ENCODE measurements at regions not wholly inside any gene's neighbourhood (a gene's known extent, or its start where the extent isn't known, plus 50 kb on each side); places are given as distances from the start of the nearest gene placed in this dataset.

- H3K27ac Mint-ChIP-seq: no peak overlapping the region
- H3K9me3 Mint-ChIP-seq: peaks cover 4% of the 10 kb centered on the region
- no peak for TF ChIP-seq CTCF (IDR thresholded peaks at IDR 0.05)
- no peak overlapping the region for H3K4me3 Mint-ChIP-seq
- H3K36me3 Mint-ChIP-seq (ENCODE audit: low read depth): no peaks in the 10 kb centered on the region
- DNase-seq: no peak
- peaks cover 12% of the 10 kb centered on the region for H3K4me1 Mint-ChIP-seq
- peaks cover 20% of the 10 kb centered on the region for H3K27me3 Mint-ChIP-seq (ENCODE audit: low read depth, poor library complexity)
Observed at GRCh38 chr9:119859128-119859527, 489.9 kb upstream of the BRINP1 start.

- H3K9me3 Mint-ChIP-seq: no peaks in the 10 kb centered on the region
Observed at GRCh38 chr9:119853126-119853525, 483.9 kb upstream of the BRINP1 start.

GRCh38 chr9:119852390-119852789 lies 483.2 kb upstream of the BRINP1 start:
- H3K27ac Mint-ChIP-seq: no peak overlapping the region
- peaks cover 7% of the 10 kb centered on the region for H3K9me3 Mint-ChIP-seq
- no peak overlapping the region for H3K4me3 Mint-ChIP-seq
- peaks cover 17% of the 10 kb centered on the region for H3K27me3 Mint-ChIP-seq (ENCODE audit: low read depth, poor library complexity)
- DNase-seq: no peak
- H3K36me3 Mint-ChIP-seq (ENCODE audit: low read depth): no peaks in the 10 kb centered on the region
- TF ChIP-seq CTCF (IDR thresholded peaks at IDR 0.05): no peak
- no peaks in the 10 kb centered on the region for H3K4me1 Mint-ChIP-seq

More at GRCh38 chr9:119853126-119853525, 483.9 kb upstream of the BRINP1 start:
- Mint-ChIP-seq H3K36me3 (ENCODE audit: low read depth) (no peaks in the 10 kb centered on the region), H3K27ac (no peak overlapping the region), H3K4me3 (no peak overlapping the region), H3K4me1 (peaks cover 4% of the 10 kb centered on the region), H3K27me3 (ENCODE audit: low read depth, poor library complexity) (peaks cover 17% of the 10 kb centered on the region)
- TF ChIP-seq CTCF (IDR thresholded peaks at IDR 0.05): no peak
- no peak for DNase-seq

DNA sequence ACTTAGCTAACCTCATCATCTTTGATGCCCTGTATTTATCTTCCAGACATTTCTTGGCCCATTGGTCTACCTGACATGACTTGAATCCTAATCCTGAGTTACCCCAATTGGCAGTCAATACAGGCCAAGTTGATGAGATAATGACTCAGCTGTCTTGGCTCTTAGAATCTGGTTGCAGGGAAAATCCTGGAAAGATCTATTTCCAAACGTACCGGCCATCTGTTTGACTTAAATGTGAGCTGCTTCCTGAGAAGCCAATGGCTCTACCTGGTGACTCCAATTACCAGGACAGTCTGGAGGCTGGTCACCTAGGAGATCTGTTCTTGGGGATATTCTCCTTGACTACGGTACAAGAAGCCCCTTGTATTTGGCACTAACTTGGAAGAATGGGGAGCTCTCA lies 475.2 kb upstream of the BRINP1 start:
- no peaks in the 10 kb centered on the region for H3K36me3 Mint-ChIP-seq (ENCODE audit: low read depth)
- H3K4me3 Mint-ChIP-seq: no peak overlapping the region
- H3K9me3 Mint-ChIP-seq: peaks cover 16% of the 10 kb centered on the region
- no peak for DNase-seq
- peaks cover 7% of the 10 kb centered on the region for H3K27me3 Mint-ChIP-seq (ENCODE audit: low read depth, poor library complexity)
- TF ChIP-seq CTCF (IDR thresholded peaks at IDR 0.05): no peak
- H3K27ac Mint-ChIP-seq: peak overlapping the region; percentile 41
- peaks cover 15% of the 10 kb centered on the region for H3K4me1 Mint-ChIP-seq

GRCh38 chr9:119841016-119841415 lies 471.8 kb upstream of the BRINP1 start:
- Mint-ChIP-seq H3K27me3 (ENCODE audit: low read depth, poor library complexity) (peaks cover 7% of the 10 kb centered on the region), H3K9me3 (no peaks in the 10 kb centered on the region), H3K36me3 (ENCODE audit: low read depth) (no peaks in the 10 kb centered on the region), H3K27ac (no peak overlapping the region), H3K4me1 (peaks cover 21% of the 10 kb centered on the region), H3K4me3 (no peak overlapping the region)
- DNase-seq: no peak
- TF ChIP-seq CTCF (IDR thresholded peaks at IDR 0.05): no peak

- DNase-seq: no peak
Observed at GRCh38 chr9:119839888-119840287, 470.7 kb upstream of the BRINP1 start.

More at GRCh38 chr9:119839888-119840287, 470.7 kb upstream of the BRINP1 start:
- no peak for TF ChIP-seq CTCF (IDR thresholded peaks at IDR 0.05)
- Mint-ChIP-seq H3K4me1 (peaks cover 24% of the 10 kb centered on the region), H3K27ac (no peak overlapping the region), H3K27me3 (ENCODE audit: low read depth, poor library complexity) (peaks cover 7% of the 10 kb centered on the region), H3K4me3 (no peak overlapping the region), H3K36me3 (ENCODE audit: low read depth) (no peaks in the 10 kb centered on the region), H3K9me3 (no peaks in the 10 kb centered on the region)

Measured in nephron progenitor cell (in vitro differentiated cells).